Liver (tissue), 8 donors: ENCODE measurements at regions not wholly inside any gene's neighbourhood (a gene's known extent, or its start where the extent isn't known, plus 50 kb on each side); places are given as distances from the start of the nearest gene placed in this dataset.

Source experiments
- DNase-seq: peaks from one replicate; pipeline ENCODE4 v3.0.0-alpha.2; 2017; ENCODE audit warnings: low spot score
- H3K27ac ChIP-seq, 2 donors: one replicate each; pipeline ENCODE4 v1.7.0; 2013; ENCODE audit warnings: inconsistent platforms in 2 of 2, low read length in 2 of 2, control low read depth in 1 of 2, low read depth in 1 of 2, mild to moderate bottlenecking in 1 of 2
- H3K27me3 ChIP-seq, 4 donors: one replicate each; pipeline versions ENCODE4 v1.6.1 to v1.7.0; 2013; ENCODE audit warnings: low read length in 3 of 4, inconsistent platforms in 1 of 4, mild to moderate bottlenecking in 1 of 4, moderate library complexity in 1 of 4; ENCODE audit not compliant: control insufficient read depth in 4 of 4, insufficient read depth in 4 of 4
- H3K36me3 ChIP-seq, 4 donors: one replicate each; pipeline versions ENCODE4 v1.6.1 to v1.7.0; 2013; ENCODE audit warnings: low read length in 3 of 4, mild to moderate bottlenecking in 3 of 4, low read depth in 1 of 4, moderate library complexity in 1 of 4; ENCODE audit not compliant: control insufficient read depth in 4 of 4, insufficient read depth in 3 of 4
- H3K4me1 ChIP-seq, 4 donors: one replicate each; pipeline versions ENCODE4 v1.6.1 to v1.7.0; 2013; ENCODE audit warnings: low read length in 3 of 4, mild to moderate bottlenecking in 3 of 4, moderate library complexity in 1 of 4; ENCODE audit not compliant: control insufficient read depth in 4 of 4, insufficient read depth in 4 of 4
- H3K4me3 ChIP-seq, 3 donors: one replicate each; pipeline versions ENCODE4 v1.6.1 to v1.7.0; 2013; ENCODE audit warnings: low read length in 3 of 3, control low read depth in 1 of 3, low read depth in 1 of 3, mild to moderate bottlenecking in 1 of 3
- H3K9ac ChIP-seq, 2 donors: one replicate each; pipeline ENCODE4 v1.7.0; 2013; ENCODE audit warnings: low read length in 2 of 2, mild to moderate bottlenecking in 2 of 2, moderate library complexity in 2 of 2, control low read depth in 1 of 2, low read depth in 1 of 2
- H3K9me3 ChIP-seq, 4 donors: one replicate each; pipeline versions ENCODE4 v1.6.1 to v1.7.0; 2013; ENCODE audit warnings: low read length in 3 of 4; ENCODE audit not compliant: control insufficient read depth in 4 of 4
- ATF3 ChIP-seq: IDR thresholded peaks from 2 replicates; pipeline ENCODE4 v1.6.1; 2016; ENCODE audit warnings: antibody characterized with exemption
- FOXA1 ChIP-seq: IDR thresholded peaks from 2 replicates; pipeline ENCODE4 v1.6.1; 2016; ENCODE audit warnings: antibody characterized with exemption
- GABPA ChIP-seq, 2 donors: IDR thresholded peaks in 1 of 2; conservative IDR thresholded peaks in 1 of 2; 2 replicates each; pipeline ENCODE4 v1.6.1; 2016; ENCODE audit warnings: antibody characterized with exemption in 2 of 2, mild to moderate bottlenecking in 1 of 2, moderate library complexity in 1 of 2
- HNF4A ChIP-seq, 2 donors: conservative IDR thresholded peaks; 2 replicates each; pipeline ENCODE4 v1.6.1; 2016; ENCODE audit warnings: antibody characterized with exemption in 2 of 2, mild to moderate bottlenecking in 2 of 2
- JUND ChIP-seq, 2 donors: IDR thresholded peaks; 2 replicates each; pipeline ENCODE4 v1.6.1; 2016; ENCODE audit warnings: antibody characterized with exemption in 2 of 2
- NR2F2 ChIP-seq: IDR thresholded peaks from 2 replicates; pipeline ENCODE4 v1.6.1; 2016; ENCODE audit warnings: antibody characterized with exemption
- RAD21 ChIP-seq, 2 donors: IDR thresholded peaks; 2 replicates each; pipeline ENCODE4 v1.6.1; 2016; ENCODE audit warnings: antibody characterized with exemption in 2 of 2, mild to moderate bottlenecking in 2 of 2
- REST ChIP-seq: IDR thresholded peaks from 2 replicates; pipeline ENCODE4 v1.6.1; 2016; ENCODE audit warnings: antibody characterized with exemption, mild to moderate bottlenecking
- SP1 ChIP-seq: IDR thresholded peaks from 2 replicates; pipeline ENCODE4 v1.6.1; 2018; ENCODE audit warnings: antibody characterized with exemption, mild to moderate bottlenecking
- YY1 ChIP-seq: IDR thresholded peaks from 2 replicates; pipeline ENCODE4 v1.6.1; 2016; ENCODE audit warnings: antibody characterized with exemption, mild to moderate bottlenecking
- ZBTB33 ChIP-seq: IDR thresholded peaks from 2 replicates; pipeline ENCODE4 v1.6.1; 2016; ENCODE audit warnings: antibody characterized with exemption
- WGBS: extraction: QIAGEN DNeasy Blood & Tissue Kit; methylation state at CpG from one replicate; pipeline ENCODE4 v1.1.7; 2013; 5-methylcytosine and 5-hydroxymethylcytosine counted together
- TF ChIP-seq, protein P1 (sequence below): fragments of 150-350 bp; IDR thresholded peaks from 2 replicates; pipeline ENCODE4 v1.5.1; 2017; ENCODE audit warnings: improper control_type of control experiment, low read depth, low read length; ENCODE audit not compliant: missing input control
- donor health status: healthy.
- donor health status: healthy.
- donor health status: healthy.
- donor health status: healthy.
- donor health status: healthy.

GRCh38 chrX:124249345-124249744, 83.1 kb upstream of the TEX13D start:
- Histone ChIP-seq H3K9ac (no peak overlapping the region), H3K27me3 (no peaks in the 10 kb centered on the region), H3K4me1 (no peaks in the 10 kb centered on the region), H3K9me3 (no peaks in the 10 kb centered on the region), H3K36me3 (no peaks in the 10 kb centered on the region), H3K4me3 (no peak overlapping the region), H3K27ac (no peak overlapping the region)
- WGBS, result 92% methylated on average over 1 of the region's 1 CpG
- DNase-seq, result no peak
- TF ChIP-seq GABPA (IDR thresholded peaks at IDR 0.05 in 1 of 2, conservative IDR thresholded peaks at IDR 0.05 in 1 of 2) (no peak), FOXA1 (no peak), HNF4A (conservative IDR thresholded peaks at IDR 0.05) (no peak), ZBTB33 (no peak)

- Histone ChIP-seq H3K27ac (no peak overlapping the region), H3K36me3 (no peaks in the 10 kb centered on the region), H3K4me3 (no peak overlapping the region), H3K4me1 (no peaks in the 10 kb centered on the region), H3K27me3 (no peaks in the 10 kb centered on the region), H3K9me3 (no peaks in the 10 kb centered on the region), H3K9ac (no peak overlapping the region)
- no peak for DNase-seq
- TF ChIP-seq YY1 (no peak), RAD21 (IDR thresholded peaks at IDR 0.05) (no peak), REST (no peak), SP1 (no peak), ATF3 (no peak), JUND (IDR thresholded peaks at IDR 0.05) (no peak), NR2F2 (no peak), FOXA1 (no peak)
- TF ChIP-seq, protein P1, sequence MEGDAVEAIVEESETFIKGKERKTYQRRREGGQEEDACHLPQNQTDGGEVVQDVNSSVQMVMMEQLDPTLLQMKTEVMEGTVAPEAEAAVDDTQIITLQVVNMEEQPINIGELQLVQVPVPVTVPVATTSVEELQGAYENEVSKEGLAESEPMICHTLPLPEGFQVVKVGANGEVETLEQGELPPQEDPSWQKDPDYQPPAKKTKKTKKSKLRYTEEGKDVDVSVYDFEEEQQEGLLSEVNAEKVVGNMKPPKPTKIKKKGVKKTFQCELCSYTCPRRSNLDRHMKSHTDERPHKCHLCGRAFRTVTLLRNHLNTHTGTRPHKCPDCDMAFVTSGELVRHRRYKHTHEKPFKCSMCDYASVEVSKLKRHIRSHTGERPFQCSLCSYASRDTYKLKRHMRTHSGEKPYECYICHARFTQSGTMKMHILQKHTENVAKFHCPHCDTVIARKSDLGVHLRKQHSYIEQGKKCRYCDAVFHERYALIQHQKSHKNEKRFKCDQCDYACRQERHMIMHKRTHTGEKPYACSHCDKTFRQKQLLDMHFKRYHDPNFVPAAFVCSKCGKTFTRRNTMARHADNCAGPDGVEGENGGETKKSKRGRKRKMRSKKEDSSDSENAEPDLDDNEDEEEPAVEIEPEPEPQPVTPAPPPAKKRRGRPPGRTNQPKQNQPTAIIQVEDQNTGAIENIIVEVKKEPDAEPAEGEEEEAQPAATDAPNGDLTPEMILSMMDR, result no peak
These were observed 81.5 kb upstream of the TEX13D start for GRCh38 chrX:124250835-124251437.
